ENCODE measurements at regions not wholly inside any gene's neighbourhood (a gene's known extent, or its start where the extent isn't known, plus 50 kb on each side); places are given as distances from the start of the nearest gene placed in this dataset.

DNA sequence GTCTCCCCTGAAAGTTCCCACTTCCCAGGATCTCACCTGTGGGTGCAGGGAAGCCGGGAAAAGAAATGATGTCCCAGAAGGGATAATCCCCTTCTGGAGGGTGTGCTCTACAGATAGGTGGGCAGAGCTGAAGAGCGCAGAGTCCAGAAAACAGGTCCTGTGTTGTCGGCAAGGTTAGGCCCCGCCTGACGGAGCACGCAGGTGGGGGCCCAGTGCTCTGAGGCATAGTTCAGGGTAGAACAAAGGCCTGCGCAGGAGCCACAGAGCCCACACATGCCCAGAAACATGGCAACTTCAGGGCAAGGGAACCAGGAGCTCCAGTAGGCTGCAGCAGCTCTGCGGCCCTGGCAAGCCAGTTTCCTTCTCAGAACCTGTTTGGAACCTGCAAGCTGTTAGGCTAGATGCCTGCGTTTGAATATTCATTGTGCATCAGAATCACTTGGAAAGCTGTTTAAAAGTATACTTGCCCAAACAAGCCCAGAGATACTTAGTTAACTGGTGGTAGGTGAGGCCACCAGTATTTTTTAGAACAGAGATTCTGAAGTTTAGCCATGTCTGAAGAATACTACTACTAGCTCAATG lies 386.6 kb downstream of the BUD13 start:
- TF ChIP-seq POLR2A (IDR thresholded peaks at IDR 0.05) (no peak), EP300 (IDR thresholded peaks at IDR 0.05) (no peak), POLR2AphosphoS5 (IDR thresholded peaks at IDR 0.05) (no peak)
- TF ChIP-seq, protein P1, sequence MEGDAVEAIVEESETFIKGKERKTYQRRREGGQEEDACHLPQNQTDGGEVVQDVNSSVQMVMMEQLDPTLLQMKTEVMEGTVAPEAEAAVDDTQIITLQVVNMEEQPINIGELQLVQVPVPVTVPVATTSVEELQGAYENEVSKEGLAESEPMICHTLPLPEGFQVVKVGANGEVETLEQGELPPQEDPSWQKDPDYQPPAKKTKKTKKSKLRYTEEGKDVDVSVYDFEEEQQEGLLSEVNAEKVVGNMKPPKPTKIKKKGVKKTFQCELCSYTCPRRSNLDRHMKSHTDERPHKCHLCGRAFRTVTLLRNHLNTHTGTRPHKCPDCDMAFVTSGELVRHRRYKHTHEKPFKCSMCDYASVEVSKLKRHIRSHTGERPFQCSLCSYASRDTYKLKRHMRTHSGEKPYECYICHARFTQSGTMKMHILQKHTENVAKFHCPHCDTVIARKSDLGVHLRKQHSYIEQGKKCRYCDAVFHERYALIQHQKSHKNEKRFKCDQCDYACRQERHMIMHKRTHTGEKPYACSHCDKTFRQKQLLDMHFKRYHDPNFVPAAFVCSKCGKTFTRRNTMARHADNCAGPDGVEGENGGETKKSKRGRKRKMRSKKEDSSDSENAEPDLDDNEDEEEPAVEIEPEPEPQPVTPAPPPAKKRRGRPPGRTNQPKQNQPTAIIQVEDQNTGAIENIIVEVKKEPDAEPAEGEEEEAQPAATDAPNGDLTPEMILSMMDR (IDR thresholded peaks at IDR 0.05) = no peak
- 50 to 80% methylated on average over 1 of the region's 9 CpGs for WGBS, 2 donors (ENCODE audit: low coverage in 1 of 2)
- Histone ChIP-seq H3K36me3 (no peaks in the 10 kb centered on the region), H3K9me3 (no peaks in the 10 kb centered on the region), H3K4me3 (no peak overlapping the region), H3K27ac (no peak overlapping the region), H3K4me1 (no peaks in the 10 kb centered on the region), H3K27me3 (no peaks in the 10 kb centered on the region)
- no peak for ATAC-seq

DNA sequence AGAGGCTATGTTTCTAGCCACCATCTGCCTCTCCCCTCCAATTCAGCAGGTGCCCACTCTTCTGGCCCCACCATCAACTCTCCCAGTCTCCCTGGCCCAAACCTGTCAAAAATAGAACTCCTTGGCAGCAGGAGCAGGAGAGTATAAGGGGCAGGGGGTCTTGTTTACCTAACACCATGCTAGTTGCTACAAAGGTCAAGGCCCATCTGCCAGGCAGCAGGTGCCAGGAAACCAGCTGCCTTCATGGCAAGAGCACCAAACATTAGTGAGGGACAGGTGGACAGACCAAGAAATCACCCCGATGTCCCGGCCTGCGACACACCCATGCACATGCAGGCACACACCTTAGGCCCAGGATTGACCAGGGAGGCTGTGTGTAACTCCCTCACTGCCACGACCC lies 387.9 kb downstream of the BUD13 start:
- 80 to 87% methylated on average over 1 to 3 of the region's 4 CpGs for WGBS, 2 donors (ENCODE audit: low coverage in 1 of 2)
- H3K27me3 ChIP-seq = peaks cover 6% of the 10 kb centered on the region
- H3K4me3 ChIP-seq = no peak overlapping the region
- ATAC-seq = no peak
- H3K9me3 ChIP-seq = no peaks in the 10 kb centered on the region
- H3K4me1 ChIP-seq = no peaks in the 10 kb centered on the region
- H3K36me3 ChIP-seq = no peaks in the 10 kb centered on the region
- no peak overlapping the region for H3K27ac ChIP-seq
- TF ChIP-seq EP300 (IDR thresholded peaks at IDR 0.05) (no peak), POLR2A (IDR thresholded peaks at IDR 0.05) (no peak), POLR2AphosphoS5 (IDR thresholded peaks at IDR 0.05) (no peak)
- TF ChIP-seq, protein P1 (IDR thresholded peaks at IDR 0.05) = no peak

DNA sequence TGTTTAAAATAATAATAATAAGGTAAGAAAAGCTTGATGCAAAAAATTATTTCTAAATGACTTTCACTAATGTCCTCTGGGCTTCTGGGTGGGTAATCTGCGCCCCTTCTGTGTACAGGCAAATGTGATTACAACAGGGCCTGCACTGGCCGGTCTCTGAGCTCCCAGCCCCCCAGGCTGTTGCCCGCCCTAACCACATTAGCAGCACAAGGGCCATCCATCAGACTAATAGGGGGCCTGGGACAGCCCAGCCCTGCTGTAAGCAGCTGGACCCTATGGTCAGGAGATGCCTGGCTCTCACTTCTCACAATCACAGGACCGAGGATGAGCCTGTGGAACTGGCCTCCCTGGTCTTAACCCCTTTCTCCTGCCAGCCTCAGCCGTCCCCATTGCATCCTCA lies 388.4 kb downstream of the BUD13 start:
- Histone ChIP-seq H3K36me3 (no peaks in the 10 kb centered on the region), H3K27ac (no peak overlapping the region), H3K9me3 (no peaks in the 10 kb centered on the region), H3K4me1 (no peaks in the 10 kb centered on the region), H3K27me3 (peaks cover 6% of the 10 kb centered on the region), H3K4me3 (no peak overlapping the region)
- ATAC-seq = no peak
- TF ChIP-seq POLR2AphosphoS5 (IDR thresholded peaks at IDR 0.05) = no peak
- TF ChIP-seq, protein P1 (IDR thresholded peaks at IDR 0.05) = no peak
- 33 to 85% methylated on average over 3 to 4 of the region's 5 CpGs for WGBS, 2 donors (ENCODE audit: low coverage in 1 of 2)

DNA sequence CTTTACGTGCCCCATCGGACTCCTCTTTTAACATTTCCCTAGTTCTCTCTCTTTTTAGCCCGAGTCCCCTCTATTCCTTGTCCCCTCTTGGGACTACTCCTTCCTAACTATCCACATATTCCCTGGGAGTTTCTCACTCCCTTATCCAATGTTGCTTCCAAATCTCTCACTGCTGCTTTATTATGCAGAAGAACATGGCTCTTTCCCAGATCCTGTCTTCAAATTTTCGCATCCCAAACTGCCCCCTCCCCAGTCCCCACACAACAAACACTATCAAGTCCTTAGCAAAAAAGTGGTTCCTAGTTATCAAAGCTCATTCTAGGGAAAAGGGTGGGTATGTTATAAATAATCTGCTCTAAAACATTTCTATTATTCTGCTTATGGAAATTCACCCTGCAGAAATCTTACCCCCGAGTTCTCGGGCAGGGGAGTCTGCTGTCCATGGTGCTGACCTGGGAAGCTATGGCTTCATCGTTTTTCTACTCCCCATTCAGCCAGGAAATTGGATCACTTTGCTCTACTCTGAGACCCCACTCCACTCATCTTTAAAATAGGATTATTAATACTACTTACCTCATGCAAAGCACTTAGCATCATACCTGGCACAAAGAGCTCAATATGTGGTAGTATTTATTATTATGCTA lies 393.5 kb downstream of the BUD13 start:
- Histone ChIP-seq H3K27ac (no peak overlapping the region), H3K36me3 (no peaks in the 10 kb centered on the region), H3K4me3 (no peak overlapping the region), H3K4me1 (no peaks in the 10 kb centered on the region), H3K9me3 (no peaks in the 10 kb centered on the region), H3K27me3 (peaks cover 13% of the 10 kb centered on the region)
- TF ChIP-seq, protein P1 (IDR thresholded peaks at IDR 0.05) = no peak
- ATAC-seq = no peak
- WGBS, 2 donors (ENCODE audit: low coverage in 1 of 2) = 32 to 42% methylated on average over 6 to 7 of the region's 7 CpGs

DNA sequence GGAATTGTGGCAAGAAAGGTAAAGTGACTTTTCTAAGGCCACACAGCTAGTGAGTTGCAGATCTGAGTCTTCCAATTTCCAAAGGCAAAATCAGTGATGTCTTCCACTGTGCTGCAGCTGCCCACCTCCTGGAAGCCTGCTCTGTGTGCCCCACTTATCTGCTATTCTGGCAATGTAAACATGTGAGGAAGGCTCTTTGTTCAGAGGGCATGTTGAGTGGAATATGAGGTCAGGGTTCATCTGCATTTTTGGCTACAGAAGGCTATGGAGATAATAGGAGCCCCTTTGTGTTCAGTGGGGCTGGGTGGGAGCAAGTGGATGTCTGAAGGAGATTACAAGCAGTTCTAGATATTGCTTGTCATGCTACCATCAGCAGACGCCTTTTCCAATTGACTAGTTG lies 396.2 kb downstream of the BUD13 start:
- H3K27ac ChIP-seq = no peak overlapping the region
- WGBS, 2 donors (ENCODE audit: low coverage in 1 of 2) = 0 to 60% methylated on average over 1 of the region's 1 CpG
- H3K4me3 ChIP-seq = no peak overlapping the region
- H3K36me3 ChIP-seq = no peaks in the 10 kb centered on the region
- TF ChIP-seq, protein P1 (IDR thresholded peaks at IDR 0.05) = no peak
- TF ChIP-seq EP300 (IDR thresholded peaks at IDR 0.05) (no peak), POLR2AphosphoS5 (IDR thresholded peaks at IDR 0.05) (no peak)
- no peaks in the 10 kb centered on the region for H3K9me3 ChIP-seq
- ATAC-seq = no peak
- H3K27me3 ChIP-seq = peaks cover 13% of the 10 kb centered on the region
- H3K4me1 ChIP-seq = no peaks in the 10 kb centered on the region

Data from gastroesophageal sphincter (tissue), 4 donors.